Body of pancreas (tissue), 4 donors: ENCODE measurements at regions not wholly inside any gene's neighbourhood (a gene's known extent, or its start where the extent isn't known, plus 50 kb on each side); places are given as distances from the start of the nearest gene placed in this dataset.

Source experiments
- ATAC-seq: fragments of 150-250 bp; one replicate; pipeline ENCODE4 v1.9.1; 2016
- DNase-seq, 4 donors: peaks; one replicate each; pipeline ENCODE4 v3.0.0-alpha.2; 2019
- H3K27ac ChIP-seq, 4 donors: fragments of 200-600 bp; sonication (generic); 1 replicate in 3 of 4; 2 replicates in 1 of 4; pipeline versions ENCODE4 v1.5.1 to v1.6.1; 2016 to 2019; ENCODE audit warnings: mild to moderate bottlenecking in 1 of 4, mixed read lengths in 1 of 4, moderate library complexity in 1 of 4
- H3K27me3 ChIP-seq, 2 donors: fragments of 200-600 bp; sonication (generic); one replicate each; pipeline ENCODE4 v1.6.0; 2016; ENCODE audit warnings: mild to moderate bottlenecking in 1 of 2
- H3K36me3 ChIP-seq, 2 donors: fragments of 200-600 bp; sonication (generic); replicated peaks in 1 of 2; 2 replicates each; pipeline ENCODE4 v1.5.1; 2016; ENCODE audit warnings: low read depth in 2 of 2; ENCODE audit not compliant: insufficient read depth in 1 of 2
- H3K4me1 ChIP-seq: fragments of 200-600 bp; sonication (generic); one replicate; pipeline ENCODE4 v1.6.0; 2016
- H3K4me3 ChIP-seq, 2 donors: fragments of 200-600 bp; sonication (generic); 1 replicate in 1 of 2; 2 replicates in 1 of 2; pipeline ENCODE4 v1.5.1; 2016 to 2019
- H3K9me3 ChIP-seq, 3 donors: fragments of 200-600 bp; sonication (generic); 1 replicate in 2 of 3; 2 replicates in 1 of 3; pipeline ENCODE4 v1.5.1; 2016
- CTCF ChIP-seq, 7 experiments: fragments of 450-650 bp in 4 of 7; fragments of 200-600 bp in 3 of 7; sonication (generic) in 3 of 7; IDR thresholded peaks; one replicate each; pipeline ENCODE4 v1.5.1; 2016 to 2019; ENCODE audit warnings: antibody characterized with exemption in 7 of 7
- POLR2A ChIP-seq, 3 donors: fragments of 450-650 bp; IDR thresholded peaks; one replicate each; pipeline ENCODE4 v1.6.1; 2016; ENCODE audit warnings: antibody characterized with exemption in 3 of 3, mild to moderate bottlenecking in 2 of 3
- WGBS, 2 donors: methylation state at CpG; one replicate each; pipeline ENCODE4 v1.1.5; 2017; 5-methylcytosine and 5-hydroxymethylcytosine counted together
- intact Hi-C: fragments of 100-400 bp; cut with DNase I; formaldehyde crosslinking; loops from one replicate; pipeline ENCODE4 v1.15.1; 2023

- no peaks in the 10 kb centered on the region for H3K9me3 ChIP-seq
- intact Hi-C loops = no loop called here
- no peaks in the 10 kb centered on the region for H3K36me3 ChIP-seq
- 58 to 63% methylated on average over 13 of the region's 13 CpGs for WGBS, 2 donors
- H3K27ac ChIP-seq = peak overlapping the region in 3 of 4 donors; percentile 4 to 91 (median 90)
- DNase-seq (peak; percentile 20 to 40 (median 28)), ATAC-seq (peak; percentile 33)
- TF ChIP-seq POLR2A (IDR thresholded peaks at IDR 0.05) (no peak), CTCF (IDR thresholded peaks at IDR 0.05) (peak; percentile 24 to 79 (median 64))
- H3K4me1 ChIP-seq = peaks cover 20% of the 10 kb centered on the region
- no peak overlapping the region for H3K4me3 ChIP-seq
- no peaks in the 10 kb centered on the region for H3K27me3 ChIP-seq
Observed at GRCh38 chr20:58086763-58087561, 141.5 kb downstream of the ANKRD60 start.

- Histone ChIP-seq H3K4me1 (peaks cover 20% of the 10 kb centered on the region), H3K4me3 (no peak overlapping the region), H3K27ac (peak overlapping the region; percentile 81 to 91 (median 90)), H3K27me3 (no peaks in the 10 kb centered on the region), H3K36me3 (no peaks in the 10 kb centered on the region), H3K9me3 (no peaks in the 10 kb centered on the region)
- no peak for TF ChIP-seq POLR2A (IDR thresholded peaks at IDR 0.05)
- no peak for TF ChIP-seq CTCF (IDR thresholded peaks at IDR 0.05)
- 16 to 19% methylated on average over 6 of the region's 6 CpGs for WGBS, 2 donors
- intact Hi-C loops = no loop called here
- DNase-seq (peak; percentile 34 to 57 (median 45)), ATAC-seq (peak; percentile 94)
Observed at GRCh38 chr20:58084966-58085365, 143.5 kb downstream of the ANKRD60 start.

GRCh38 chr20:58084566-58084965 lies 143.9 kb downstream of the ANKRD60 start:
- DNase-seq (no peak), ATAC-seq (no peak)
- no peaks in the 10 kb centered on the region for H3K27me3 ChIP-seq
- intact Hi-C loops = no loop called here
- TF ChIP-seq CTCF (IDR thresholded peaks at IDR 0.05) (no peak), POLR2A (IDR thresholded peaks at IDR 0.05) (no peak)
- peak overlapping the region; percentile 81 to 91 (median 90) for H3K27ac ChIP-seq
- H3K4me3 ChIP-seq = no peak overlapping the region
- WGBS, 2 donors = 67% methylated on average over 7 of the region's 7 CpGs
- H3K36me3 ChIP-seq = no peaks in the 10 kb centered on the region
- H3K4me1 ChIP-seq = peaks cover 20% of the 10 kb centered on the region
- no peaks in the 10 kb centered on the region for H3K9me3 ChIP-seq

- Histone ChIP-seq H3K36me3 (no peaks in the 10 kb centered on the region), H3K9me3 (no peaks in the 10 kb centered on the region), H3K4me1 (peaks cover 17% of the 10 kb centered on the region), H3K4me3 (no peak overlapping the region), H3K27ac (no peak overlapping the region), H3K27me3 (no peaks in the 10 kb centered on the region)
- TF ChIP-seq POLR2A (IDR thresholded peaks at IDR 0.05) (no peak), CTCF (IDR thresholded peaks at IDR 0.05) (no peak)
- WGBS, 2 donors = 13 to 18% methylated on average over 1 of the region's 1 CpG
- DNase-seq (no peak), ATAC-seq (no peak)
- intact Hi-C loops = no loop called here
Observed at GRCh38 chr20:58081846-58082245, 146.6 kb downstream of the ANKRD60 start.
